ENCODE measurements at regions not wholly inside any gene's neighbourhood (a gene's known extent, or its start where the extent isn't known, plus 50 kb on each side); places are given as distances from the start of the nearest gene placed in this dataset.

DNA sequence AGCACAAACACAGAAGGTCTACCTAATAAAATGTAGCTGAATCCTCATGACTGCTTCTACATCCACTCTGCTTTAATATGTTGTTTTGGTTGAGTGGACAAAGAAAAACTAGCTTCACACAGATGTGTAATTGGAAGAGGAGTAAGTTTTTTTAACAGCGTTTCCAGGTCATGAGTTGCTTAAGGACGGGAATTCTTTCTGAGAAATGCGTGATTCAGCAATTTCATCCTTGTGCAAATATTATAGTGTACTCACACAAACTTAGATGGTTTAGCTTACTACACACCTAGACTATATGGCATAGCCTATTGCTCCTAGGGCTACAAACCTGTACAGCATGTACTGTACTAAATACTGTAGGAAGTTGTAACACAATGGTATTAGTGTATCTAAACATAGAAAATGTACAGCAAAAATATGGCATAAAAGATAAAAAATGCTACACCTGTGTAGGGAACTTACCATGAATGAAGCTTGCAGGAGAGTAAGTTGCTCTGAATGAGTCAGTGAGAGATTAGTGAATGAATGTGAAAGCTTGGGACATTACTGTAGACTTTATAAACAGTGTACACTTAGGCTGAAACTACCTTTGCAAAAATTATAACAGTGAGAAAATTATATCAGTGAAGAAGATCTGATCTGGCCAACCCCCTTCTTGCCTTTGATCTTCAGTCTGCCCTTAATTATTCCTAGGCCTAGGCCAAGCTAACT lies 70.8 kb upstream of the IL15 start:
- no peak for DNase-seq (ENCODE audit: extremely low spot score, insufficient read length, low read depth)

DNA sequence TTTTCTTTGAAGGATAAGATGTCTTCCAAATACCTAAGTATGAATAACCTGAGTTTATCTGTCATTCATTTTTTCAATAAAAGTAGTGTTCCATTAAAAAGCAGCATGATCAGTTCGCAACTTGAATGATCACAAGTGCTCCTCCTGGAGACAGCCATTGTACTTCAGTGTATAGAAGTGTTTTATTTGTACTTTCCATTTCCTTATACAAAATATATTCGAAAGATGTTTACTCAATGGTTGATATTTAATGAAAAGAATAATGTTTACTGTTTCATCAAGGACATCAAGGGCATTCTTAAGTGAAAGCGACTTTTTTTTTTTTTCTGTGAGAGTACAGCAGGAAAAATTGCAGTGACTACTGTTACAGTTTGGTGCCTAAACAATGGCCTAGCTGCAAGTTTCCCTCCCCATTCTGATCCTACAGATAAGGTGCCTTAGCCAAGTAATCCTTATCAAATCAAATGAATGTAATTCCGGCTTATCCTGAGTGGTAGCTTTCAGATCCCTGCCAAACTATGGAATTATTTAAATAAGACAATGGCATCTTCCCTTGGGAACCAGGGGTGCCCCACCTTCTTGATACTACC lies 69.0 kb upstream of the IL15 start:
- no peak for DNase-seq (ENCODE audit: extremely low spot score, insufficient read length, low read depth)
- FAIRE-seq: no peak

More for the DNA sequence above, 70.8 kb upstream of the IL15 start:
- FAIRE-seq: no peak

DNA sequence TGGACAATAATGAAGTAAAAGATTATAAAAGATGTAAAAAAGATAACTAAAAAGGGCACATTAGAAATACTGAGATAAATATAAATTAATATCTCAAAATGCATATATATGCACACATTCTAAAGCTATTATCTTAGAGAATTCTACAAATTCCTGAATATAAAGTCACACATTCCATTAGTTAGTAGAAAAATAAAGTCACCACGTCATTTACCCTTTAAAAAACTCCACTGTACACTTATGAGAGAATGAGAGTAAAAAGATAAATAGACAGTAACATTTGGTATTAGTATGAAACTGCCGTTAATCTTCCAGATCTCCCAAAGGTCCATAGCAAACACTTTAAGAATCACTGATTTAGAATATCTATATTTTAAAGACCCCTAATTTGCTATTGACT lies 67.2 kb upstream of the IL15 start:
- no peak for DNase-seq (ENCODE audit: extremely low spot score, insufficient read length, low read depth)
- no peak for FAIRE-seq

DNA sequence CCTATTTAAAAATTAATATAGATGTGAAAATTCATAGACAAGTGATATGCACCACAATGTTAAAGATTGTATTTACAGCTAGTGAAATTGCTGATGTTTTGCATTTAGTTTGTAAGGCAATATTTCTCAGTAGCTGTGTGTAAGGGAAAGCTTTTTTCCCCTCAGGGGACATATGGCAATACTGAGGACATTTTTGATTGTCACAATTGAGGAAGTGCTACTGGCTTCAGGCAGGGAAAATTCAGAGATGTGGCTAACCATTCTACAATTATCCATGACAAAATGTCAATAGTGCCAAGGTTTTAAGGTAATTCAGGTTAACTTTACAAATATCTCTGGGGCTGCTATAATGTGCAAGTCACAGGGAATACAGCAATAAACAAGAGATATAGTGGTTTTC lies 66.1 kb upstream of the IL15 start:
- no peak for FAIRE-seq
- no peak for DNase-seq (ENCODE audit: extremely low spot score, insufficient read length, low read depth)

GRCh38 chr4:141571362-141571761 lies 65.0 kb upstream of the IL15 start:
- FAIRE-seq: no peak
- DNase-seq (ENCODE audit: extremely low spot score, insufficient read length, low read depth): no peak

DNA sequence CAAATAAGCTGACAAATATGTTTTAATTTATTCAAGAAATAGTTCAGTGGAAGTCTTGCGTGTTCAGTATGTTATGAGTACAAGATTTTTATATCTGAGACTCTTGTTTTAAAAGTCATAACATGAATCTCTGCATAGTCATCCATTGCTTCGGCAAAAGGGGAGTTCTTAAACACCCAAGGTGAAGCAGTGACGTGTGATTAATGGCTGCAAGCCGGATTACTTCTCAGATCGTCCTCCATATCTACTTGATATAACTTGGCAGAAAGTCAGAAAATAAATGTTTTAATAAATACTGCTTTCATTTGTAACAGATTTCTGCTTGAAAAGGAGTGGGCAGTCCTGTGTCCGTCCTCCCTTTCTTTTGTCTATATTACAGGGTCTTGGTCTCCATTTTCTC lies 64.6 kb upstream of the IL15 start:
- FAIRE-seq: no peak
- DNase-seq (ENCODE audit: extremely low spot score, insufficient read length, low read depth): no peak

- DNase-seq (ENCODE audit: extremely low spot score, insufficient read length, low read depth) (no peak), FAIRE-seq (peak; percentile 9)
These were observed 62.7 kb upstream of the IL15 start for GRCh38 chr4:141573678-141574077.

- FAIRE-seq (no peak), DNase-seq (ENCODE audit: extremely low spot score, insufficient read length, low read depth) (no peak)
These were observed 60.5 kb upstream of the IL15 start for GRCh38 chr4:141575884-141576283.

- DNase-seq (ENCODE audit: extremely low spot score, insufficient read length, low read depth): no peak
- FAIRE-seq: no peak
These were observed 59.7 kb upstream of the IL15 start for GRCh38 chr4:141576585-141577110.

- DNase-seq (ENCODE audit: extremely low spot score, insufficient read length, low read depth): no peak
- FAIRE-seq: no peak
These were observed 57.9 kb upstream of the IL15 start for GRCh38 chr4:141578451-141578850.

GRCh38 chr4:141580523-141580922 lies 55.9 kb upstream of the IL15 start:
- FAIRE-seq (no peak), DNase-seq (ENCODE audit: extremely low spot score, insufficient read length, low read depth) (no peak)
